Colonic mucosa (tissue), 4 donors: ENCODE measurements at regions not wholly inside any gene's neighbourhood (a gene's known extent, or its start where the extent isn't known, plus 50 kb on each side); places are given as distances from the start of the nearest gene placed in this dataset.
"Not testable (repeated sequence)": the region's sequence is repeated elsewhere in the genome, so short reads cannot be mapped to it uniquely, and the experiment has no call there.

Experiments
- DNase-seq: peaks from one replicate; pipeline ENCODE4 v3.0.0-alpha.2; 2020
- H3K27ac ChIP-seq: fragments of 200-600 bp; one replicate; pipeline ENCODE4 v1.8.0; 2021
- H3K27me3 ChIP-seq: fragments of 200-600 bp; one replicate; pipeline ENCODE4 v1.8.0; 2021
- H3K36me3 ChIP-seq: fragments of 200-600 bp; one replicate; pipeline ENCODE4 v1.8.0; 2021
- H3K4me1 ChIP-seq: fragments of 200-600 bp; one replicate; pipeline ENCODE4 v1.8.0; 2021; ENCODE audit warnings: mild to moderate bottlenecking
- H3K4me3 ChIP-seq: fragments of 200-600 bp; one replicate; pipeline ENCODE4 v1.8.0; 2021
- H3K9ac ChIP-seq, 2 donors: one replicate each; pipeline ENCODE4 v1.7.0; 2013; ENCODE audit warnings: control low read depth in 2 of 2, low read depth in 2 of 2, low read length in 2 of 2
- H3K9me3 ChIP-seq: fragments of 200-600 bp; one replicate; pipeline ENCODE4 v1.8.0; 2021
- intact Hi-C: fragments of 100-400 bp; cut with DNase I; formaldehyde crosslinking; loops from one replicate; pipeline ENCODE4 v1.14.1; 2022
- TF ChIP-seq, protein P1 (sequence below): fragments of 200-600 bp; IDR thresholded peaks from one replicate; pipeline ENCODE4 v1.8.0; 2022; ENCODE audit warnings: antibody characterized with exemption, mild to moderate bottlenecking
- donor health status: healthy.
- donor health status: DM: no; HTN: no; CAD: no.
- donor health status: DM: no; HTN: no; CAD: no.

DNA sequence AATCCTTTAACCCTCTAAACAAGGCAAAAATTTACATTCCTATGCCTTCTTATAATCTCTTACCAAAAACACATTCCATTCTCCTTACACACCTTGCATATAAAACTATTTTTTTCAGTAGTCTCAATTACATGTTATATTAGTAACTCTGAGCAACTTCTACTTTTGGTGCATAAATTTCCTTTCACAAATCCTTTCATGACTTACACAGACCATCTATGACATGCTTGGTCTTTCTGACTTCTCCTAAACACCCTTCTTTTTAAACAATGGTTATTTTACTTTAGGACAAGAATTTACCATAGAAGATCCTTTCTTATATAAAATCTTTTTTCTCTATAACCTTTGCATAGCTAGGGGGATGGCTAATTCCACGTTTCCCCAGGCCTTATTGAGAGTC is 208.0 kb upstream of the ARRDC3 start:
- H3K4me1 ChIP-seq = no peaks in the 10 kb centered on the region
- DNase-seq = no peak
- H3K27ac ChIP-seq = no peak overlapping the region
- no peak overlapping the region for H3K9ac ChIP-seq
- H3K9me3 ChIP-seq = no peaks in the 10 kb centered on the region
- no peaks in the 10 kb centered on the region for H3K27me3 ChIP-seq
- no peak overlapping the region for H3K4me3 ChIP-seq
- H3K36me3 ChIP-seq = no peaks in the 10 kb centered on the region
- TF ChIP-seq, protein P1, sequence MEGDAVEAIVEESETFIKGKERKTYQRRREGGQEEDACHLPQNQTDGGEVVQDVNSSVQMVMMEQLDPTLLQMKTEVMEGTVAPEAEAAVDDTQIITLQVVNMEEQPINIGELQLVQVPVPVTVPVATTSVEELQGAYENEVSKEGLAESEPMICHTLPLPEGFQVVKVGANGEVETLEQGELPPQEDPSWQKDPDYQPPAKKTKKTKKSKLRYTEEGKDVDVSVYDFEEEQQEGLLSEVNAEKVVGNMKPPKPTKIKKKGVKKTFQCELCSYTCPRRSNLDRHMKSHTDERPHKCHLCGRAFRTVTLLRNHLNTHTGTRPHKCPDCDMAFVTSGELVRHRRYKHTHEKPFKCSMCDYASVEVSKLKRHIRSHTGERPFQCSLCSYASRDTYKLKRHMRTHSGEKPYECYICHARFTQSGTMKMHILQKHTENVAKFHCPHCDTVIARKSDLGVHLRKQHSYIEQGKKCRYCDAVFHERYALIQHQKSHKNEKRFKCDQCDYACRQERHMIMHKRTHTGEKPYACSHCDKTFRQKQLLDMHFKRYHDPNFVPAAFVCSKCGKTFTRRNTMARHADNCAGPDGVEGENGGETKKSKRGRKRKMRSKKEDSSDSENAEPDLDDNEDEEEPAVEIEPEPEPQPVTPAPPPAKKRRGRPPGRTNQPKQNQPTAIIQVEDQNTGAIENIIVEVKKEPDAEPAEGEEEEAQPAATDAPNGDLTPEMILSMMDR = no peak
- intact Hi-C loops = no loop called here

GRCh38 chr5:91586232-91586631 is 203.1 kb upstream of the ARRDC3 start:
- no peaks in the 10 kb centered on the region for H3K9me3 ChIP-seq
- DNase-seq = no peak
- intact Hi-C loops = no loop called here
- H3K36me3 ChIP-seq = no peaks in the 10 kb centered on the region
- H3K27ac ChIP-seq = no peak overlapping the region
- TF ChIP-seq, protein P1 = no peak
- no peak overlapping the region for H3K4me3 ChIP-seq
- no peaks in the 10 kb centered on the region for H3K4me1 ChIP-seq
- H3K9ac ChIP-seq = no peak overlapping the region
- no peaks in the 10 kb centered on the region for H3K27me3 ChIP-seq

DNA sequence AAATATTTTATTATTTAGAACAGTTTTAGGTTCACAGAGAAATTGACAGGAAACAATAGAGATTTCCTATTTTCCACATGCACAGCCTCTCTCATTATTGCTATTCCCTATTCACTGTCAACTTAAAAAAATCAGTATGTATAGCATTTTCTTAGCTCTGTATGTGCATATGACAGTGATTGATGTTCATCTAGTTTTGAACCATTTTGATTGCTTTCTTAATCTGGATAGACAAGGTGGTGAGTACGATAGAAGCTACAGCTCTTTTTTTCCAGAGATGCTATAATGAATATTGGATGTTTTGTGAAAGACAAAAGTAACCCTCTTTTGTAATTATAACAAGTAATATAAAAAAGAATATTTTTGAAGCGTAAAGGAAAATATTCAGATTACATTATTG is 201.2 kb upstream of the ARRDC3 start:
- no peaks in the 10 kb centered on the region for H3K4me1 ChIP-seq
- no peaks in the 10 kb centered on the region for H3K9me3 ChIP-seq
- H3K27ac ChIP-seq = no peak overlapping the region
- TF ChIP-seq, protein P1 = no peak
- no peak overlapping the region for H3K9ac ChIP-seq
- no peak for DNase-seq
- no peak overlapping the region for H3K4me3 ChIP-seq
- no peaks in the 10 kb centered on the region for H3K27me3 ChIP-seq
- intact Hi-C loops = no loop called here
- H3K36me3 ChIP-seq = no peaks in the 10 kb centered on the region

DNA sequence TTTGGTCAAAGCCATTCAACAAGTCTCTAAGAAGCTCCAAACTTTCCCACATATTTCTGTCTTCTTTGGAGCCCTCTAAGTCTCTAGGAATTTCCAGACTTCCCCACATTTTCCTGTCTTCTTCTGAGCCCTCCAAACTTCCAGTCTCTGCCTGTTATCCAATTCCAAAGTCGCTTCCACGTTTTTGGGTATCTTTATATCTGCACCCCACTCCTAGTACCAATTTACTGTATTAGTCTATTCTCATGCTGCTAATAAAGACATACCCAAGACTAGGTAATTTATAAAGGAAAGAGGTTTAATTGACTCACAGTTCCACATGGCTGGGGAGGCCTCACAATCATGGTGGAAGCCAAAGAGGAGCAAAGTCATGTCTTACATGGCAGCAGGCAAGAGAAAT is 182.9 kb upstream of the ARRDC3 start:
- H3K9ac ChIP-seq, H3K4me1 ChIP-seq, intact Hi-C loops, H3K27me3 ChIP-seq, H3K27ac ChIP-seq, H3K4me3 ChIP-seq, H3K9me3 ChIP-seq, DNase-seq, H3K36me3 ChIP-seq: not testable (repeated sequence)

- Histone ChIP-seq H3K4me1 (no peaks in the 10 kb centered on the region), H3K27ac (no peak overlapping the region), H3K27me3 (no peaks in the 10 kb centered on the region), H3K9ac (no peak overlapping the region), H3K36me3 (no peaks in the 10 kb centered on the region), H3K9me3 (peaks cover 5% of the 10 kb centered on the region), H3K4me3 (no peak overlapping the region)
- no peak for DNase-seq
- TF ChIP-seq, protein P1 = no peak
- intact Hi-C loops = no loop called here
Measured at GRCh38 chr5:91562922-91563321, 179.8 kb upstream of the ARRDC3 start.

GRCh38 chr5:91541696-91542095 is 158.6 kb upstream of the ARRDC3 start:
- no peaks in the 10 kb centered on the region for H3K27me3 ChIP-seq
- H3K4me1 ChIP-seq = no peaks in the 10 kb centered on the region
- H3K9me3 ChIP-seq = no peaks in the 10 kb centered on the region
- TF ChIP-seq, protein P1 = no peak
- H3K36me3 ChIP-seq = no peaks in the 10 kb centered on the region
- no peak overlapping the region for H3K27ac ChIP-seq
- no peak overlapping the region for H3K9ac ChIP-seq
- intact Hi-C loops = no loop called here
- no peak overlapping the region for H3K4me3 ChIP-seq
- DNase-seq = no peak
